Gastroesophageal sphincter (tissue), 4 donors: ENCODE measurements at regions not wholly inside any gene's neighbourhood (a gene's known extent, or its start where the extent isn't known, plus 50 kb on each side); places are given as distances from the start of the nearest gene placed in this dataset.

ENCODE experiments used
- ATAC-seq: fragments of 150-250 bp; one replicate; pipeline ENCODE4 v1.9.1; 2016; ENCODE audit warnings: mild to moderate bottlenecking, moderate library complexity
- H3K27ac ChIP-seq, 4 donors: fragments of 200-600 bp; sonication (generic) in 3 of 4; 1 replicate in 3 of 4; 2 replicates in 1 of 4; pipeline ENCODE4 v1.5.1; 2016 to 2019
- H3K27me3 ChIP-seq: fragments of 200-600 bp; sonication (generic); one replicate; pipeline ENCODE4 v1.5.1; 2019
- H3K36me3 ChIP-seq, 2 donors: fragments of 200-600 bp; sonication (generic); one replicate each; pipeline ENCODE4 v1.5.1; 2019; ENCODE audit warnings: control low read depth in 1 of 2
- H3K4me1 ChIP-seq, 3 donors: fragments of 200-600 bp; sonication (generic); 1 replicate in 2 of 3; 2 replicates in 1 of 3; pipeline ENCODE4 v1.5.1; 2016 to 2019; ENCODE audit warnings: control low read depth in 2 of 3
- H3K4me3 ChIP-seq, 2 donors: fragments of 200-600 bp; sonication (generic); one replicate each; pipeline ENCODE4 v1.5.1; 2019; ENCODE audit warnings: mild to moderate bottlenecking in 1 of 2, moderate library complexity in 1 of 2
- H3K9me3 ChIP-seq, 3 donors: fragments of 200-600 bp; sonication (generic); one replicate each; pipeline ENCODE4 v1.5.1; 2017 to 2019; ENCODE audit warnings: control low read depth in 2 of 3
- EP300 ChIP-seq: sonication (generic); formaldehyde crosslinking; IDR thresholded peaks from one replicate; pipeline ENCODE4 v1.6.1; 2017; ENCODE audit warnings: antibody characterized with exemption, mild to moderate bottlenecking
- POLR2A ChIP-seq, 2 donors: fragments of 450-650 bp; IDR thresholded peaks; one replicate each; pipeline ENCODE4 v1.6.1; 2017; ENCODE audit warnings: antibody characterized with exemption in 2 of 2, mild to moderate bottlenecking in 2 of 2, moderate library complexity in 1 of 2
- POLR2AphosphoS5 ChIP-seq: sonication (generic); formaldehyde crosslinking; IDR thresholded peaks from one replicate; pipeline ENCODE4 v1.6.1; 2017; ENCODE audit warnings: antibody characterized with exemption
- WGBS, 2 donors: methylation state at CpG; one replicate each; pipeline ENCODE4 v1.1.5; 2018; ENCODE audit warnings: low coverage in 1 of 2; 5-methylcytosine and 5-hydroxymethylcytosine counted together
- TF ChIP-seq, protein P1 (sequence below), 4 experiments: fragments of 200-600 bp in 2 of 4; fragments of 450-650 bp in 2 of 4; sonication (generic) in 1 of 4; IDR thresholded peaks; one replicate each; pipeline ENCODE4 v1.5.1; 2017 to 2019; ENCODE audit warnings: antibody characterized with exemption in 4 of 4, mild to moderate bottlenecking in 2 of 4, moderate library complexity in 2 of 4

DNA sequence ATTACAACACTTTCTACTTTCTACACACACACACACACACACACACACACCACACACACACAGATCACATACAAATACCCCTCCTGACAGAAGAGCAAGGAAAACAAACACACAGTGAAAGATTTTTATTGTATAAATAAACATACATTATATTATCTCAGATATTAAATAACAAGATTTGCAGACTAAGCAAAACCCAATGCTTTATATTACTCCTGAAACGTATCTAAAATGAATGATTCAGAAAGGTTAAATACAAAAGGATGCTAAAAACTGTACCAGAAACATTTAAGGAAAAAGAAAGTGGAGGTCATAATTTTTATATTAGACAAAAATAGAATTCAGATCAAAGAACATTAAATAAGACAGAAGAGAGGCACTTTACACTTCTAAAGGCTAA lies 208.3 kb upstream of the NPSR1 start:
- Histone ChIP-seq H3K4me3 (no peak overlapping the region), H3K27ac (no peak overlapping the region), H3K36me3 (no peaks in the 10 kb centered on the region), H3K4me1 (no peaks in the 10 kb centered on the region), H3K27me3 (no peaks in the 10 kb centered on the region), H3K9me3 (peaks cover 0 to 7% (median 0%) of the 10 kb centered on the region in 3 donors)
- no peak for ATAC-seq
- WGBS, 2 donors, result 29 to 63% methylated on average over 1 of the region's 1 CpG
- no peak for TF ChIP-seq EP300
- no peak for TF ChIP-seq POLR2A (IDR thresholded peaks at IDR 0.05)
- TF ChIP-seq POLR2AphosphoS5, result no peak
- TF ChIP-seq, protein P1, sequence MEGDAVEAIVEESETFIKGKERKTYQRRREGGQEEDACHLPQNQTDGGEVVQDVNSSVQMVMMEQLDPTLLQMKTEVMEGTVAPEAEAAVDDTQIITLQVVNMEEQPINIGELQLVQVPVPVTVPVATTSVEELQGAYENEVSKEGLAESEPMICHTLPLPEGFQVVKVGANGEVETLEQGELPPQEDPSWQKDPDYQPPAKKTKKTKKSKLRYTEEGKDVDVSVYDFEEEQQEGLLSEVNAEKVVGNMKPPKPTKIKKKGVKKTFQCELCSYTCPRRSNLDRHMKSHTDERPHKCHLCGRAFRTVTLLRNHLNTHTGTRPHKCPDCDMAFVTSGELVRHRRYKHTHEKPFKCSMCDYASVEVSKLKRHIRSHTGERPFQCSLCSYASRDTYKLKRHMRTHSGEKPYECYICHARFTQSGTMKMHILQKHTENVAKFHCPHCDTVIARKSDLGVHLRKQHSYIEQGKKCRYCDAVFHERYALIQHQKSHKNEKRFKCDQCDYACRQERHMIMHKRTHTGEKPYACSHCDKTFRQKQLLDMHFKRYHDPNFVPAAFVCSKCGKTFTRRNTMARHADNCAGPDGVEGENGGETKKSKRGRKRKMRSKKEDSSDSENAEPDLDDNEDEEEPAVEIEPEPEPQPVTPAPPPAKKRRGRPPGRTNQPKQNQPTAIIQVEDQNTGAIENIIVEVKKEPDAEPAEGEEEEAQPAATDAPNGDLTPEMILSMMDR (IDR thresholded peaks at IDR 0.05), result no peak

DNA sequence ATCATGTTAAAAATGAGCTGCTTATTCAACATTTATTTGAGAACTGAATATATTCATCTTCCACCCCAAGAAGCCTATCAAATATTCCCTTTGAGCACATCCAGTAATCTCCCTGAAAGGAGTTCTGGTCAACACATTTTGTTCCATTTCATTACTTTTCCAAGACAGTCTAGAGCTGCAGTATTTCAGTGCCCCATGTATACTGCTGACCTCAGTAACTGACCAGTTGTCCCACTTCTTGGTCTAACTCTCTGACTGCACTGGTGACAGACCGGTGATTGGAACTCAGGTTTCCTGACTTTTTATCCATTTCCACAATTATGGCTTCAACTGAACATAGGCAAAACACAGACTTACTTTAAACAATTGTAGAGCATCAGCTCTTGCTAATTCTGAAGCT lies 206.8 kb upstream of the NPSR1 start:
- Histone ChIP-seq H3K4me3 (no peak overlapping the region), H3K4me1 (no peaks in the 10 kb centered on the region), H3K36me3 (no peaks in the 10 kb centered on the region), H3K27me3 (no peaks in the 10 kb centered on the region), H3K27ac (no peak overlapping the region), H3K9me3 (peaks cover 0 to 7% (median 0%) of the 10 kb centered on the region in 3 donors)
- 85 to 100% methylated on average over 1 of the region's 1 CpG for WGBS, 2 donors
- no peak for ATAC-seq
- TF ChIP-seq EP300, result no peak
- TF ChIP-seq, protein P1 (IDR thresholded peaks at IDR 0.05), result no peak
- TF ChIP-seq POLR2AphosphoS5, result no peak
- no peak for TF ChIP-seq POLR2A (IDR thresholded peaks at IDR 0.05)

DNA sequence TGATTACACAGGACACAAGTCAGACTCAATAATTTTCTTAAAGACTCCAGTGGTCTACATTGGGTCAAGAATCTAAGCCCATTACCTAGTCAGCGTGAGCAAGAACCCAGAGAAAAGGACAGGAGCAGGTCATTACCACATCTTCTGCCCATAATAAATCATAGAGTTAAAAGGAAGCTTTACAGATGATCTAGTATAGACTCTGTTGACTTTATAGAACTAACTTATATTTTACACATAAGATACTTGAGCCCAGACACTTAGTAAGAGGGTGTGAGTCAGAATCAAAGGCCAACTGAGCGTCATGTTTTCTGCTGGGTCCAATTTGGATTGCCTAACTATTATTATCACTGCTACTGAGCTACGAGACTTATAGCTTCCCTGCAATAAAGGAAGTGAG lies 206.1 kb upstream of the NPSR1 start:
- no peak overlapping the region for H3K4me3 ChIP-seq
- no peaks in the 10 kb centered on the region for H3K36me3 ChIP-seq
- H3K27me3 ChIP-seq, result no peaks in the 10 kb centered on the region
- no peak overlapping the region for H3K27ac ChIP-seq
- ATAC-seq, result no peak
- TF ChIP-seq POLR2A (IDR thresholded peaks at IDR 0.05) (no peak), EP300 (no peak), POLR2AphosphoS5 (no peak)
- TF ChIP-seq, protein P1 (IDR thresholded peaks at IDR 0.05), result no peak
- no peaks in the 10 kb centered on the region for H3K4me1 ChIP-seq
- H3K9me3 ChIP-seq, result peaks cover 0 to 7% (median 0%) of the 10 kb centered on the region in 3 donors
- WGBS, 2 donors, result 49 to 51% methylated on average over 2 to 3 of the region's 3 CpGs

DNA sequence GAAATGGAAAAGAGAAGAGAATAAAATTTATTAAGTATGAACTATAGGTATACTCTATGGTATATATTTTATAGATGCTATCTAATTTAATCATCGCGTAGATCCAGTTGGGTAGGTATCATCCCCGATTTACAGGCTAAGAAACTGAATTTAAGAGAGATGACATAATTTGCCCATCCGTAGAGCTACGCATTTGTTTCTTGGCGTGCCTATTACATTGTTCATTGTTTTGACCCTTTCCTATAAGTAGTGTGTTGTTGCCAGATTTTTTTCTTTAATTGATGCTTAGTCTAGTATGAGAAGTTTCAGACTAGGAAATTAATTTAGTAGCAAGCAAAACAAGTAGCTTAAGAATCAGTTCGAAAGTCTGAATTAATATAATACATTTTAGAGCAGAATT lies 205.7 kb upstream of the NPSR1 start:
- H3K36me3 ChIP-seq, result no peaks in the 10 kb centered on the region
- H3K4me1 ChIP-seq, result no peaks in the 10 kb centered on the region
- H3K27me3 ChIP-seq, result no peaks in the 10 kb centered on the region
- no peak for ATAC-seq
- H3K27ac ChIP-seq, result no peak overlapping the region
- WGBS, 2 donors, result 87 to 88% methylated on average over 7 of the region's 7 CpGs
- H3K4me3 ChIP-seq, result no peak overlapping the region
- peaks cover 0 to 7% (median 0%) of the 10 kb centered on the region in 3 donors for H3K9me3 ChIP-seq
- TF ChIP-seq, protein P1 (IDR thresholded peaks at IDR 0.05), result no peak
- TF ChIP-seq EP300 (no peak), POLR2A (IDR thresholded peaks at IDR 0.05) (no peak), POLR2AphosphoS5 (no peak)

DNA sequence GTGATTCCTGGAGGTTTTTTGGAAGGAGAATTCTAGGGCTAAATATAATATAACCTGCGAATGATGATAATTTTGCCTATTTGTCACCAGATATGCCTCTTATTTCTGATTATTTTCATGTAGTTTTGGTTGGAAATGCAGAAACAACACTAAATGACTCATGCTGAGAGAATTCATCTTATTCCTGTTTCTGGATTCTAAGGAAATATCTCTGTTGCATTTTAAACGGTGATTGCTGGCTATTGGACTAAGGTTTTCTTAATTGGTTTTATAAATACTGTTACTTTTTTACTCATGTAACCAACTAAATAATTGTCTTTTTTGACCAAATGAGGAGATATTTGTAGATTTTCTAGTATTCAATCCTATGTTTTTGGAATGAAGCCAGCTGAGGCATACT lies 204.9 kb upstream of the NPSR1 start:
- no peak for TF ChIP-seq POLR2AphosphoS5
- no peak for TF ChIP-seq EP300
- no peak for TF ChIP-seq POLR2A (IDR thresholded peaks at IDR 0.05)
- TF ChIP-seq, protein P1 (IDR thresholded peaks at IDR 0.05), result no peak
- no peak overlapping the region for H3K4me3 ChIP-seq
- WGBS, 2 donors, result 60 to 82% methylated on average over 2 of the region's 2 CpGs
- H3K27me3 ChIP-seq, result no peaks in the 10 kb centered on the region
- H3K27ac ChIP-seq, result no peak overlapping the region
- no peaks in the 10 kb centered on the region for H3K4me1 ChIP-seq
- H3K36me3 ChIP-seq, result no peaks in the 10 kb centered on the region
- peaks cover 0 to 5% (median 0%) of the 10 kb centered on the region in 3 donors for H3K9me3 ChIP-seq
- ATAC-seq, result no peak
